ENCODE measurements at regions not wholly inside any gene's neighbourhood (a gene's known extent, or its start where the extent isn't known, plus 50 kb on each side); places are given as distances from the start of the nearest gene placed in this dataset.

DNA sequence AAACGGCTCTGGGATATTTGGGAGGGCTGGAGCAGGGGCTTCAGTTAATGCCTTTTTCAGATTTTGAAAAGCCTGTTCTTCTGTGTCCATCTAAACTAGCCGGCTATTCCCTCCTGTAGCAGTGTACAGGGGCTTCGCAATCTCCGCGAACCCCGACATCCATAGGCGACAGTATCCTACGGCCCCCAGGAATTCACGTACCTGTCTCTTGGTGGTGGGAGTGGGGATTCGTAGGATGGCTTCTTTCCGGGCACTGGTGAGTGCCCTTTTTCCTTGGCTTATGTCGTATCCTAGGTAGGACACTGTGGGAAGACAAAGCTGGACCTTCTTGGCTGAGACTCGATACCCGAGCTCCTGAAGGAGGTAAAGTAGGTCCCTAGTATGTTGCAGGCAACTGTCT lies 153.1 kb downstream of the TRIM27 start:
- no peak for TF ChIP-seq POLR2A (IDR thresholded peaks at IDR 0.05)
- TF ChIP-seq CTCF (IDR thresholded peaks at IDR 0.05), result no peak
- no peak for DNase-seq
- no peak overlapping the region for H3K27ac ChIP-seq
- H3K36me3 ChIP-seq, result no peaks in the 10 kb centered on the region
- H3K4me3 ChIP-seq, result no peak overlapping the region
- H3K9me3 ChIP-seq, result peaks cover 0 to 4% (median 0%) of the 10 kb centered on the region in 4 donors
- peaks cover 0 to 22% of the 10 kb centered on the region in 2 donors for H3K27me3 ChIP-seq
- no peaks in the 10 kb centered on the region for H3K4me1 ChIP-seq

GRCh38 chr6:28771401-28772267 lies 152.2 kb downstream of the TRIM27 start:
- Histone ChIP-seq H3K9me3 (peaks cover 0 to 4% (median 0%) of the 10 kb centered on the region in 4 donors), H3K36me3 (no peaks in the 10 kb centered on the region), H3K27me3 (peaks cover 0 to 20% of the 10 kb centered on the region in 2 donors), H3K27ac (no peak overlapping the region), H3K4me1 (no peaks in the 10 kb centered on the region), H3K4me3 (no peak overlapping the region)
- TF ChIP-seq CTCF (IDR thresholded peaks at IDR 0.05), result no peak
- no peak for TF ChIP-seq POLR2A (IDR thresholded peaks at IDR 0.05)
- DNase-seq, result no peak

DNA sequence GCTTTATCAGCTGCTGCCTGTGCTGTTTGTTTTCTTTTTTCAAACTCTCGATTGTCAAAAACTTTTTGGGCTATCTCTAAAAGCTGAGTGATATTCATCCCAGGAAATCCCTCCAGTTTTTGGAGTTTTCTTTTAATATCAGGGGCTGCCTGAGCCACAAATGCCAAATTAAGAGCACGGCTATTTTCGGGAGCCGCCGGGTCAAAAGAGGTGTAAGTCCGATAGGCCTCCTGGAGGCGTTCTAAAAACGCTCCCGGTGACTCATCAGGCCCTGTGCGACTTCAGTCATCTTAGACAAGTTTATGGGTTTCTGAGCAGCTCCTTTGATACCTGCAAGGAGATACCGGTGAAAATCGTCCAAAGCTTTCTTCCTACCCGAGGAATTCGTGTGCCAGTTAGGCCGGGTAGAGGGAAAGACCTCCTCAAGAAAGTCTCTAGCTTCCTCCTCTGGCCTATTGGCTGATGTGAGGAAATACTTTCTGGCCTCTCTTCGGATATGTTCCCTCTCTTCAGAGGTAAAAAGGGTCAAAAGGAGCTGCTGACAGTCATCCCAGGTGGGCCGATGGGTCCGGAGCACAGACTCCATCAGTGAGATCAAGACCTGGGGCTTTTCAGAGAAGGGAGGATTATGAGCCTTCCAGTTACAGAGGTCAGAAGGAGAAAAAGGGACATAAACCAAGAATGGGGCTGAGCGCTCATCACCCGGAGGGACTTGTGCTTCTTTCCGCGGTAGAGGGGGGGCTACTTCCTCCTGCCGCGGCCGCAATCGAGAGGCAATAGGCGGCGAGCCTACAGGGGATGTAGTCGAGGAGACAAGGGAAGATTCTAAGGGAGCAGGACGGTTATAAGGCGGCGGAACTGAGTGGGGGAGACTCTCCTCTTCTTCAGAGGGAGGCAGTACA lies 151.1 kb downstream of the TRIM27 start:
- Histone ChIP-seq H3K4me1 (no peaks in the 10 kb centered on the region), H3K4me3 (no peak overlapping the region), H3K27me3 (peaks cover 0 to 20% of the 10 kb centered on the region in 2 donors), H3K27ac (no peak overlapping the region), H3K9me3 (peaks cover 0 to 4% (median 0%) of the 10 kb centered on the region in 4 donors), H3K36me3 (no peaks in the 10 kb centered on the region)
- DNase-seq, result no peak
- TF ChIP-seq CTCF (IDR thresholded peaks at IDR 0.05) (no peak), POLR2A (IDR thresholded peaks at IDR 0.05) (no peak)

GRCh38 chr6:28774292-28775051 lies 149.3 kb downstream of the TRIM27 start:
- Histone ChIP-seq H3K27ac (no peak overlapping the region), H3K27me3 (peaks cover 0 to 20% of the 10 kb centered on the region in 2 donors)

More at GRCh38 chr6:28774292-28775051, 149.3 kb downstream of the TRIM27 start:
- Histone ChIP-seq H3K4me3 (no peak overlapping the region), H3K36me3 (no peaks in the 10 kb centered on the region), H3K4me1 (no peaks in the 10 kb centered on the region), H3K9me3 (peaks cover 0 to 4% (median 0%) of the 10 kb centered on the region in 4 donors)
- no peak for DNase-seq
- TF ChIP-seq POLR2A (IDR thresholded peaks at IDR 0.05) (no peak), CTCF (IDR thresholded peaks at IDR 0.05) (no peak)
